ENCODE measurements at regions not wholly inside any gene's neighbourhood (a gene's known extent, or its start where the extent isn't known, plus 50 kb on each side); places are given as distances from the start of the nearest gene placed in this dataset.

DNA sequence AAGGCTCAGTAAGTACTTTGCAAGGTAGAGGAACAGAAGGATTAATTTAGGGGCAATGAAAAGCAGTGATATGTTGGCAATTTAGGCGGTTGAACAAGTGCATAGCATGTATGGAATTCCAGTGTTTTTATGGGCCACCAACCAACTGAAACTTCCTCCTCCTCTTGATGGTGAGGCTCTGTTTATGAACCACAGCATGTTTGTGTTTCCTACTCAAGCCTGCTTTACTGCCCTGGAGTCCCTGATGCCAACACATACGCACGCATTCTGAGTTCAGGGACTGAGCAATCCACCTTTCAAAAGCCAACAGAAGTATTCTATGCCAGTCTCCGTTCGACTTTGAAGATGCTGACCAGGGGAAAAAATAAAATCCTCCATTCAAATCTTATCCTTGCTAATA is 417.5 kb downstream of the EFNA5 start:
- DNase-seq (ENCODE audit: low spot score): no peak
- TF ChIP-seq, protein P1, sequence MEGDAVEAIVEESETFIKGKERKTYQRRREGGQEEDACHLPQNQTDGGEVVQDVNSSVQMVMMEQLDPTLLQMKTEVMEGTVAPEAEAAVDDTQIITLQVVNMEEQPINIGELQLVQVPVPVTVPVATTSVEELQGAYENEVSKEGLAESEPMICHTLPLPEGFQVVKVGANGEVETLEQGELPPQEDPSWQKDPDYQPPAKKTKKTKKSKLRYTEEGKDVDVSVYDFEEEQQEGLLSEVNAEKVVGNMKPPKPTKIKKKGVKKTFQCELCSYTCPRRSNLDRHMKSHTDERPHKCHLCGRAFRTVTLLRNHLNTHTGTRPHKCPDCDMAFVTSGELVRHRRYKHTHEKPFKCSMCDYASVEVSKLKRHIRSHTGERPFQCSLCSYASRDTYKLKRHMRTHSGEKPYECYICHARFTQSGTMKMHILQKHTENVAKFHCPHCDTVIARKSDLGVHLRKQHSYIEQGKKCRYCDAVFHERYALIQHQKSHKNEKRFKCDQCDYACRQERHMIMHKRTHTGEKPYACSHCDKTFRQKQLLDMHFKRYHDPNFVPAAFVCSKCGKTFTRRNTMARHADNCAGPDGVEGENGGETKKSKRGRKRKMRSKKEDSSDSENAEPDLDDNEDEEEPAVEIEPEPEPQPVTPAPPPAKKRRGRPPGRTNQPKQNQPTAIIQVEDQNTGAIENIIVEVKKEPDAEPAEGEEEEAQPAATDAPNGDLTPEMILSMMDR (IDR thresholded peaks at IDR 0.05; ENCODE audit: extremely low read depth, missing control alignments): no peak

DNA sequence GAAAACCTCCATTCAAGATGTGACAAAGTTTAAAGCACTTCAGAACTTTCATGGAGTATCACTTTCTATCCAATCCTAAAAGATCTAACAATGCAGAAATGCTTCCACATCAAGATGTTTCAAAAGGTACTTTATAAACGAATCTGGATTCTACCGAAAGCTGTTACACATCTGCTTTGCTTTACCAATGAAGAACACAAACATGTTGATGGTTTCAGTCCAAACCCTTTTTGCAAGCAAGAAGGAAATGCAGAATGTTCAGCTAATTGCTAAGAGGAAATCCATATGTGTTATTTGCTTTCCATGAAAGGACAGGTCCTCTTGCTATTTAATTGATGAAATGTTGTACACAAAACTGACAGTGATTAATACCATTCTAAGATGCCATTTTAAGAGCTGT is 419.6 kb downstream of the EFNA5 start:
- TF ChIP-seq, protein P1 (IDR thresholded peaks at IDR 0.05; ENCODE audit: extremely low read depth, missing control alignments): no peak
- no peak for DNase-seq (ENCODE audit: low spot score)

DNA sequence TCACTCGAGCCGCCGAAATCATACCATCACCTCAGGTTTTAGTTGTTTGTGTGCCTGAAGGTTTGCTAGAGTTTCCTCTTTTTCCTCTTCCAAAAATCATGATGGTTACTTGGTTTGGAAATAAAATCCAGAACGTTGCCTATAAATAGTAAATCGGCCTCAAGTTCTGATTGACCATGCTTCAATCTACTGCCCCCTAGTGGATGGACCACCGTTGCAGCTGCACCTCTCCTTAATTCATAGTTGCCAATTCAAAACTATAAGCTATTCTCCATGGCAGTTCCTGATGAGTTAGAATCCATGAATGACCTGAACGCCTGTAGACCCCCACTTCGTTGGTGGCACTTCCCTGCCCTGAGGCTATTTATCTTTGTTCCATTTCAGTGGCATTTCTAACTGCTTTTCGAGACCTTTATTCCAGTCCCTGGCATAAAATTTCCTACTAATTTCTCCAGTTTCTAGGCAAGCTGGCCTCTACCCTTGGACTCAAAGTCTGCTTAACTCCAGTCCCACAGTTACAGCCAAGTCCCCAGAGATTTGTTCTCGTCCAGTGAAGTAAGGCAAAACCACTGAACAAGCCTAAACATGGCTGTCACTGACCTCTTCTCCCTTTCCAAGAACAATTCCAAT is 422.6 kb downstream of the EFNA5 start:
- DNase-seq (ENCODE audit: low spot score): peak; percentile 40
- TF ChIP-seq, protein P1 (IDR thresholded peaks at IDR 0.05; ENCODE audit: extremely low read depth, missing control alignments): peak; percentile 81

DNA sequence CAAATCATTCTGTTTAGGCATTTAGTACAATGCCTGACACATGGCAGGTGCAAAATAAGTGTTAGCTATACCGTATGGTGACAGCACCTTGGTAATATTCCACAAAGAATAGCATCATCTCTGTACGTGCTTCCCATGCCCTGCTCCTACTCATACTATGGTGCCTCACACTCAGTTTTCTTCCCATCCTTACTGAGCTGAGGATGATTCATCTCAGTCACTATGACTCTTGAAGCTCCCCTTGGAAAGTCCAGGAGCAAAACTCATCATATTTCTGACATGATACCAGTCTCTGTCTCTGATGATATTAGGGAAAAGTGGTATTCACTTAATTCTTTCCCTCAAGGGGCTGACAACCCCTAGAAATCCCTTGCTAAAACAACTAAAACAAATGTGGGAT is 423.3 kb downstream of the EFNA5 start:
- DNase-seq (ENCODE audit: low spot score): no peak
- TF ChIP-seq, protein P1 (IDR thresholded peaks at IDR 0.05; ENCODE audit: extremely low read depth, missing control alignments): no peak

DNA sequence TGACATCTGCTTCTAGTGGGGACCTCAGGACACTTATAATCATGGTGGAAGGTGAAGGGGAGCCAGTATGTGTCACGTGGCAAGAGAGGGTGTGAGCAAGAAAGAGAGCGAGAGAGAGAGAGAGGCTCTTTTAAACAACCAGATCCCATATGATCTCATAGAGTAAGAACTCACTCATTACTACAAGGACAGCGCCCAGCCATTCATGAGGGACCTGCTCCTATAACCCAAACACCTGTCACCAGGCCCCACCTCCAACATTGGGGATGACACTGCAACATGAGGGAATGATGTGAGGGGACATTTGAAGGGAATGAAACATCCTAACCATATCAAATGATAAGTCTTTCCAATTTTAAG is 427.5 kb downstream of the EFNA5 start:
- no peak for DNase-seq (ENCODE audit: low spot score)
- TF ChIP-seq, protein P1 (IDR thresholded peaks at IDR 0.05; ENCODE audit: extremely low read depth, missing control alignments): no peak

DNA sequence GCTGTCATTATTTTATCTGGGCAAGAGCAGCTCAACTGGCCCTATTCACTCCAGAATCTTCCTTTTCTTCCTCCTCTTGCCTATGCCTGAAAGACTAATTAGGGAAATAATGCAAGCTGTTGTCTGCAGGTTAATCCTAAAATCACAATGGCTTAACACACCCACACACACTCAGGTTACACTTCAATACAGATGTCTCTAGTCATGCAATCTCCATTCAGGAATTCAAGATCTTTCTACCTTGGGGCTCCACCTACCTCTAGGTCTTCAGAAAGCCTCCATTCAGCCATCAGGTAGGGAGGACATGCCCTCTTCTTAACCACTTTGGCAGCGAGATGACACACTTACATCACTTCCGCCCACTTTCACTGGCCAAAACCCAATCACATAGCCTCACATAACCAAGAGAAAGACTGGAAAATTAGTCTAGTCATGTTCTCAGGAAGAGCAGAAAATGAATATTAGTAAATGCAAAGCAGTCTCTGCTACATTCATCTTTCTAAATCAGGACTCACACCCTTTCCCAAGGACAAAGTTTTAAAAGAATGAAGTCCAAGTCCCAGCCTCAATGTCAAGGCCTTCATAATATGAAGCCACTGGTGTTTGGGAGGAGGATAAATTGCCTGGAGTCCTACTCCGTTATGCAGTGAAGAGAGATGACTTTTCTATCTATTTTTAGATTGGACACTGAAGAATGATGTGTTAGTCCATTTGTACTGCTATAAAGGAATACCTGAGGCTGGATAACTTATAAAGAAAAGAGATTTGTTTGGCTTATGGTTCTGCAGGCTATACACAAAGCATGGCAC is 428.1 kb downstream of the EFNA5 start:
- no peak for DNase-seq (ENCODE audit: low spot score)
- TF ChIP-seq, protein P1 (IDR thresholded peaks at IDR 0.05; ENCODE audit: extremely low read depth, missing control alignments): no peak

DNA sequence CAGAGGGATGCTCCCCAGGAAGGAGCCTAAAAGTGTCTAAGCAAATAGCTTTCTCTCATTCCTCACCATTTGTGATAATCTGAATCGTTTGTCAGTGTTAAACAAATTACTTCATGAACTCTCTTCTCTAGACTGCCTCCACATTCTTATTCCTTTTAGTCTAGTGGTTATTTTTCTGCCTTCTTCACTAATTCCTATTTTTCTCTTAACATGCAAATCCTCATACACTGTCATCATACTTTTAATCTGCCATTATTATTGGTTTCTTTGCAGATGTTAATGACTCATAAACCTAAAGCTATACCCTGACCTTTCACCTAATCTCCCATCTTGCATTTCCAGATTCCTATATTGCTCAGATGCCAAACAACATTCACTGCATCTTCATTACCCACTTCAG is 428.9 kb downstream of the EFNA5 start:
- TF ChIP-seq, protein P1 (IDR thresholded peaks at IDR 0.05; ENCODE audit: extremely low read depth, missing control alignments): no peak
- DNase-seq (ENCODE audit: low spot score): no peak
